ENCODE measurements at regions not wholly inside any gene's neighbourhood (a gene's known extent, or its start where the extent isn't known, plus 50 kb on each side); places are given as distances from the start of the nearest gene placed in this dataset.

DNA sequence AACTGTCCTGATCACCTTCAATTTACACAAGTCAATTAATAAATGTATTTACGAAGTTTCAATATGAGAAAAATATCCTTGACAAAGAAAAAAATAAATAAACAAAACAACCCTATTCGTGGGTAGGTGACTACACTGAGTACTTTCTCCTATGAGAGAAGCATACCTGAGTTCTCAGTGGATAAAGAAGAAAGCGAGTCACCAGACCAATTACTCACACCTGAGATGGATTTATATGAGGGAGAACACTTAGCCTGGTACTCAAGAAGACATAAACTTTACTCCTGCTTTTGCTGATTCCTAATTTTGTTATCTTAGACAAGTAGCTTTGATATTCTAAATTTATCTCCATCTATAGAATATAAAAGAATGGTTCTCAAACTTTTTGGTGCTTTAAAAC lies 735.2 kb upstream of the ANO3 start:
- no peak for TF ChIP-seq CTCF (IDR thresholded peaks at IDR 0.05; ENCODE audit: insufficient read depth, low read length)
- TF ChIP-seq, protein P1, sequence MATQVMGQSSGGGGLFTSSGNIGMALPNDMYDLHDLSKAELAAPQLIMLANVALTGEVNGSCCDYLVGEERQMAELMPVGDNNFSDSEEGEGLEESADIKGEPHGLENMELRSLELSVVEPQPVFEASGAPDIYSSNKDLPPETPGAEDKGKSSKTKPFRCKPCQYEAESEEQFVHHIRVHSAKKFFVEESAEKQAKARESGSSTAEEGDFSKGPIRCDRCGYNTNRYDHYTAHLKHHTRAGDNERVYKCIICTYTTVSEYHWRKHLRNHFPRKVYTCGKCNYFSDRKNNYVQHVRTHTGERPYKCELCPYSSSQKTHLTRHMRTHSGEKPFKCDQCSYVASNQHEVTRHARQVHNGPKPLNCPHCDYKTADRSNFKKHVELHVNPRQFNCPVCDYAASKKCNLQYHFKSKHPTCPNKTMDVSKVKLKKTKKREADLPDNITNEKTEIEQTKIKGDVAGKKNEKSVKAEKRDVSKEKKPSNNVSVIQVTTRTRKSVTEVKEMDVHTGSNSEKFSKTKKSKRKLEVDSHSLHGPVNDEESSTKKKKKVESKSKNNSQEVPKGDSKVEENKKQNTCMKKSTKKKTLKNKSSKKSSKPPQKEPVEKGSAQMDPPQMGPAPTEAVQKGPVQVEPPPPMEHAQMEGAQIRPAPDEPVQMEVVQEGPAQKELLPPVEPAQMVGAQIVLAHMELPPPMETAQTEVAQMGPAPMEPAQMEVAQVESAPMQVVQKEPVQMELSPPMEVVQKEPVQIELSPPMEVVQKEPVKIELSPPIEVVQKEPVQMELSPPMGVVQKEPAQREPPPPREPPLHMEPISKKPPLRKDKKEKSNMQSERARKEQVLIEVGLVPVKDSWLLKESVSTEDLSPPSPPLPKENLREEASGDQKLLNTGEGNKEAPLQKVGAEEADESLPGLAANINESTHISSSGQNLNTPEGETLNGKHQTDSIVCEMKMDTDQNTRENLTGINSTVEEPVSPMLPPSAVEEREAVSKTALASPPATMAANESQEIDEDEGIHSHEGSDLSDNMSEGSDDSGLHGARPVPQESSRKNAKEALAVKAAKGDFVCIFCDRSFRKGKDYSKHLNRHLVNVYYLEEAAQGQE (IDR thresholded peaks at IDR 0.05; ENCODE audit: insufficient replicate concordance, low read depth): no peak
